ENCODE measurements at regions not wholly inside any gene's neighbourhood (a gene's known extent, or its start where the extent isn't known, plus 50 kb on each side); places are given as distances from the start of the nearest gene placed in this dataset.
A peak's percentile ranks its signal among the peaks of the same experiment; 100 is the strongest.
"Not testable (repeated sequence)": the region's sequence is repeated elsewhere in the genome, so short reads cannot be mapped to it uniquely, and the experiment has no call there.

DNA sequence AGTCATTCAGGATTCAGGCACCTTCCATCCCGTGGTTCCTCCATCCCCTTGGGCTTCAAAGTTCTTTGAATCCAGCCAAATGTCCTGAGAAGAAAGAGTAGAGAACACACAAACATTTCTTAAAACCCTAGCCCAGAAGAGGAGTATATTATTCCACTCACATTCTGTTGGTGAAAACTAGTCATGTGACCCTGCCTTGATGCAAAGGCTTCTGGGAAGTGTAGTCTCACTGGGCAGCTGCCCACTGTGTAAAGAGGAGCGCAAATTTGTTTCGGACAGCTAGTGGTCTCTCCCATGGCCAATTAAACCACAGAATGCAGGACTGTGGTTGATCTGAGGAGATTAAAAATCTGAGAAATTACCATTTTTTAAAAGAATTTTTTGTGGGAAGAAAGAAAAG is 304.4 kb downstream of the SUCLA2 start:
- DNase-seq (ENCODE audit: low spot score) = no peak

DNA sequence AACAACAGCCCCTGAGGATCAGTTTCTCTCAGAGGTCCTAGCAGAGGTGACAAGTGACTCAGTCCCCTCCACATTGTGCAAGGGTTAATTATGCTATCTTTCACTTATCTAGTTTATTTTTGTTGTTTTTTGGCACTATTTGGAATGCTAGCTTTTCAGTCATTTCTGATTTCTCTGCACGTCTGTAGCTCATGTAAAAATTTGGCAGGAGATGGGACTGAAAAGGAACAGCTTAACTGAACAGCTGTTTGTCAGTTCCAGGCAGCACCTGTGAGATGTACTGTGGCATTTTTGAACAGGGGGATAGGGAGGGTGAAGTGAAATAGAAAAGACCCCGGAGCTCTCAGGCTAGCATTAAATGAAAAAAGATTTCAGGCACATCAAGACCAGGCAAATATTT is 313.5 kb downstream of the SUCLA2 start:
- DNase-seq (ENCODE audit: low spot score) = no peak

DNA sequence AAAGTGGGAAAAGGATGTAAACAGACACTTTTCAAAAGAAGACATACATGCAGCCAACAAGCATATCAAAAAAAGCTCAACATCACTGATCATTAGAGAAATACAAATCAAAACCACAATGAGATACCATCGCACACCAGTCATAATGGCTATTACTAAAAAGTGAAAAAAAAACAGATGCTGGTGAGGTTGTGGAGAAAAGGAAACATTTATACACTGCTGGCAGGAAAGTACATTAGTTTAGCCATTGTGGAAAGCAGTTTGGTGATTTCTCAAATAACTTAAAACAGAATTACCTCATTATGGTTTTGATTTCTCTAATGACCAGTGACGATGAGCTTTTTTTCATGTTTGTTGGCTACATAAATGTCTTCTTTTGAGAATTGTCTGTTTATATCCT is 315.9 kb downstream of the SUCLA2 start:
- not testable (repeated sequence) for DNase-seq (ENCODE audit: low spot score)

DNA sequence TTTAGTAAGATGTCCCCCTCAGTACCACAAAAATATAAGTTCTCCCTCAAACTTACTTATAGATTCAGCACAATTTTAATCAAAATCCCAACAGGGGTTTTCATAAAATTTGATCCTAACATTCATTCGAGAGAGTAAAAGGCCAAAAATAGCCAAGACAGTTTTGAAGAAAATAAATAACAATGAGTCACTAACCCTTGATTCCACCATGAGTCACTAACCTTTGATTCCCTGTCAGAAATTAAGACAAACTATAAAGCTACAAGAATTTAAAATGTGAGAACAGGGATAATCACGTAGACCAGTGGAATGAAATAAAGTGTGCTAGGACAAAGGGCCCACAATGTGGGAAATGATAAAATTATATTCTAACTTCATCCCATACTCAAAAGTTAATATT is 320.3 kb downstream of the SUCLA2 start:
- peak; percentile 42 for DNase-seq (ENCODE audit: low spot score)

DNA sequence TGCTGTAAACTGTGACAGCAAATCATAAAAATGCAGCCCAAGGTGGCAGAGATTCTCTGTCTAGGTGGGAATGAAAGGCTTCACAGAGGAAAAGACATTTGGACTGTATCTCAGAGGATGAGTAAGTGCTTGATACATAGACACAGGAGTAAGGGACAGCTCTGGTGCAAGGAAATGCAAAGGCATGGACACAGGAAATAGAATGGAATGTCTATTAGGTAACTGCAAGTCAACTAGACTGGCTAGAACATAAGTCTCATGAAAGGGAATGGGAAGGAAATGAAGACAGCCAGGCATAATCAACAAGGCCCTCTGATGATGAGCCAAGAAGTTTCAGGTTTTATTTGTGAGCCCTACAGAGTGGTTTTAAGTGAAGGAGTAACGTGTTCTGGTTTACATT is 321.7 kb downstream of the SUCLA2 start:
- no peak for DNase-seq (ENCODE audit: low spot score)

DNA sequence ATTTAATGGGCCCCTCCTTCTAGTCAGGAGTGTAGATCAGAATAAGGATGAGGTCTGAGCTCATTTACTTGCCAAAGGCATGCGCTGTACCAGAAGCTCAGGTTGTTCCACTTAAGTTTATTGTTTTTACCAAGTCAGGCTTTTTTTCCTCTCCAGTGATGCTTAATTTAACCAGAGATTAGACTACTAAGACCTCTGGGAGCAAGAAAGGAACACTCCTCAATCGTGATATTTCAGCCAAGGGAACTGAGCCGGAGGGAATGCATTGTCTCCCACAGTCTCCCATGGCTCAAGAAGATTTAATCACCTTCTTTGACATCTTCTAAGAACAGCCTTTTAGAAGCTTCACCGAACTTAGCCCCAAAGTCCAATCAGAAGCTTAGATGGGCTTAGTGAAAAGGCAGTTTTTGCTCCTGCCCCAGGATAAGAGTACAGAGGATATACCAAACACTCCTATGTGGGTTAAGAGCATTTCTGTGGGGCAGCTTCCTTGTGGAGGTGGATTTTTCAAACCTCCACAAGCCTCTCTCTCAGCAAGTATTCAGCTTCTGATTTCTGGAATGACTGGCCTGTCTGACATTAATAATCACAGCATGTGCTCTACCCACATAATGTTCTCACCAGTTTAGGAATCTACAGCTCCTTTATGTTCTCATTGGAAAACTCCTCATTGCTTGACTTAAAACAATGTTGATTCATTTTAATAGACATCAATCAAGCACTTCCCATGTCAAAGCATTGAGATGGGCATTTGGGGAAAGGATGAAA is 322.7 kb downstream of the SUCLA2 start:
- DNase-seq (ENCODE audit: low spot score) = no peak

DNA sequence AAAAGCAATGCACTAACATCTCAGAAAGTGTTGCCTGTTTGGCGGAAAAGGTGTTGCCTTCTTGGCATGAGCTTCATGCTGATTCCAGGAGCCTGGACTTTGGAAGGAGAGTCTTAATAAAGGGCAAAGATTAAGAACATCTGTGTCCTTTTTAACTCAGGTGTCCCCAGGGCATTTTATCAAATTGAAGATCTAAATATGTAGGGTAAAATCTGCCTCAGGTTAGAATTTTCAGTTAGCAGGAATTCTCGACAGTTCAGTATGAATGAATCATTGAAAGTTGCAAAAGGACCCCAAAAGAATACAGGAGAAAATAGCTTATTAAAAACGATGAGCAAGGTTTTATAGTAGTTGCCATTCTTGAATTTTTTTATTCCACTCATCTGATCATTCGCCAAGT is 325.2 kb downstream of the SUCLA2 start:
- DNase-seq (ENCODE audit: low spot score) = no peak

DNA sequence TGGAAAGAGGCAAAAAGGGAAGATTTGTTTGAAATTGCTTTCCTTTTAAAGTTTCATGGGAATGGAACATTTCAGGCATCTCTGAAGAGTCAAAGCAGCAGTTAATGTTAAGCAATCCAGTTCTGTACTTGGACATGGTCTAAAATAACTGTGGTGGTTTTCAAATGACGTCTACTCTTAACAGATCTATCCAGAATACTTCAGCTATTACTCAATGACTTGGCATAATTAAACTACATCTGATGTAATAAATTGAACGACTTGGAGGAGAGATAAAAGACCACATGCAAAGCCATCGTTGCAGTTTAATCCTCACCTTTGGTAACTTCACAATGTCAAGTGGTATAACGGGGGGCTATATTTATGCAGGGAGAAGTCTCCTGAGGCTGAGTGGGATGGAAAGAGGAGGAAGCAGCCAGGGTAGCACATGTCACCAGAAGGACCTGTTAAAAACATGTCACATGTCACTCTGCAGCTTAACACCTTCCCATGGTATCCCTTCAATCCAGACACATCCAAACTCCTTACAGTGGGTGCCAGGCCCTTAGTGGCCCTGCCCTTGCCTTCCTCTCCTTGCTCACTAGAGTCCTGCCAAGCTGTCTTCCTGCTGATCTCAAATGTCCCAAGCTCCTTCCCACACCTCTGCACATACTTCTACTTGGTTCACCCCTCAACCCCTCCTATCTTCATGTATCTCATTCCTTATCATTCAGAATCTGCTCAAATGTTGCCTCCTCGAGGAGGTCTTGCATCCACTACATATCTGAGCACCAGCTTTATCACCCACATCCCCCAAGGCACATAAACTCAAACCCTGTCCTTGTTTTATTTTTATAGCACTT is 327.8 kb downstream of the SUCLA2 start:
- no peak for DNase-seq (ENCODE audit: low spot score)

DNA sequence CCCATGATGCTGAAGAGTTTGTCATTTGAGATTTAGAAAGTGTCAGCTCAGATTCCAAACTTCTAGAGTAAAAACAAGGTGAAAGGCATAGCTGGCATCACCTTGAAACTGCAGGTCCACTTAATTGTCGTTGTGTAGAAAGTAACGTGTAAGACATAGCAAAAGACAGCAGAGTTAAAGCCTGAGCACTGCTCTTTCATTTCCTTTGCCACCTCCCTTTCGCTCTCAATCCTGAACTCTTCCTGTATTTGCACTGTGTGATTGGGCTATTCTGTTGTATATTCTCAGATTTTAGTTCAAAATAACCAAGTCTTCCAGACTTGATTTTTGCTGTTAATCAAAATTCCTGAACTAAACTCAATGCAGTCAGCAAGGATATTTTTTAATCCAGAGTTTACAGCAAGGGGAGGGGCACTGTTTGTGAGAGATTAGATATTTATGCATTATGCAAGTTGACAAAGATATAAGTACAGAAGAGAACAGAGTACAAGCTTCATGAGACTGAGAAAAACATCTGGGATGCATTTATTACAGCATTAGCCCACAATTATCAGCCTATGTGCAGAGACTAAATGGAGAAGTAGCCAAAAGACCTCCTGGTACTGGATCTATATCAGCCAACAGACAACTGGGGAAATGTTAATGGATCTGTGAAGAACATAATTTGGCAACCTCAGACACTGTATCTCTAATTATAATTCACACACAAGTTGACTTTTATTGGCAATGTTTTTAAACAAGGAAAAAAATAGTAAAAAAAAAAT is 328.6 kb downstream of the SUCLA2 start:
- DNase-seq (ENCODE audit: low spot score) = no peak

DNA sequence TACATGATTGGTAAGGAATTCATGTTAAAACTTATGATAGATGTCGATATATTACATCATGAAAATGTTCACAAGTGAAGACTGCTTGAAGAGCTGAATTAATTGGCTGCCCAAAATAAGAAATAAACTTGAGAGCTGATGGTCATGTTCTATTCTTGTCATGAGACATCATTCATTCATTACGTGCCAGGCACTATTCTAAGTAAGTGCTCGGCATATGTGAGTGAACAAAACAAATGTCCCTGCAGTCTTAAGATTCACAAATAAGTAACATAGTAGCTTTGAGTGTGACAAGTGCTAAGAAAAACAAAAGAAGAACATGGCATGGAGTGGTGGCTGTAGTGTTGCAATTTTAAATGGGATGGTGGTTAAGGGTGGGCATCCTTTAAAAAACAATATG is 329.3 kb downstream of the SUCLA2 start:
- no peak for DNase-seq (ENCODE audit: low spot score)

DNA sequence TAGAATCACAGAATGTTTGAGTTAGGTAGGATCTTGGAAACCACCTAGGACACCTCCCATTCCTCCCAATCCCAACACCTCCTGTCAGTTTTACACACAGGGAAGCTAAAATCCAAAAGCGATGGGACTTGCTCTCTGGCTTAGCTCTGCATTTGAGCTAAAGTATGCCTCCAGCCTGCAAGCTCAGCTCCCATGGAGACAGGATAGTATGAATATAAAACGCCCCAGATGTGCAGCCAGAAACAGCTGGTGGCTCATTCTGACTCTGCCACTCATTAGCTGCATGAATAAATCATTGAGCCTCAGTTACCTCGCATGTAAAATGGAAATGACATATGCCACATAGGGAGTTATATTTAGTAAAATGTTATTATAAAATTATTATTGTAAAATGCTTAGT is 336.0 kb downstream of the SUCLA2 start:
- DNase-seq (ENCODE audit: low spot score) = no peak

DNA sequence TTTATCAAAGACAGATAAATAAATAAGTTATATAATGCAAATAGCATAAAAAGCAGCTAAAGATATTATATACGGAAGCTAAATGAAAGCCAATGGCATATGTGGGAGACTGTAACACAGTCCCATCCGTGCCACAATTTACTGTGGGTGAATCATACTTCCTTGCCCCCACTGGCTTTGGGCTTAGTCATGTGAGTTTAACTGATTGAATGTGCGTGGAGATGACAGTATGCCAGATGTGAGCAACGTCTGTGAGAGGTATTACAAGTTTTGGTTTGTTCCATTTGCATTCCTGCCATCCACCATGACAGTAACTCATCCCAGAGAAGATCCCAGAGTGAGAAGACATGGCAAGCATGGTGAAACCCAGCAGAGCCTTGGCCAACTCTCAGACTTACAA is 340.0 kb downstream of the SUCLA2 start:
- no peak for DNase-seq (ENCODE audit: low spot score)

DNA sequence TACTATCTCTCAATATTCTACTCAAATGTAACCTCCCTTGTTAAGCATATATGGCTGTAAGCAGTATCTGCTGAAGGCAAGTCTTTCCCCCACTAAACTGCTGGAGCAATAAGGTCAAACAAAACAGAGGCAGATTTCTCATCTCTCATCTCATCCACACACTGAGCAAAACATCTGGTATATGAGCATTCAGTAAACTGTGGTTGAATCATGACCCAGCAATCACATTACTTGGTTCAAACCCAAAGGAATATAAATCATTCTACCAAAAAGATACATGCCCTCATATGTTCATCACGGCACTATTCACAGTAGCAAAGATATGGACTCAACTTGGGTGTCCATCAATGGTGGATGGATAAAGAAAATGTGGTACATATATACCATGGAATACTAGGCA is 344.4 kb downstream of the SUCLA2 start:
- no peak for DNase-seq (ENCODE audit: low spot score)

DNA sequence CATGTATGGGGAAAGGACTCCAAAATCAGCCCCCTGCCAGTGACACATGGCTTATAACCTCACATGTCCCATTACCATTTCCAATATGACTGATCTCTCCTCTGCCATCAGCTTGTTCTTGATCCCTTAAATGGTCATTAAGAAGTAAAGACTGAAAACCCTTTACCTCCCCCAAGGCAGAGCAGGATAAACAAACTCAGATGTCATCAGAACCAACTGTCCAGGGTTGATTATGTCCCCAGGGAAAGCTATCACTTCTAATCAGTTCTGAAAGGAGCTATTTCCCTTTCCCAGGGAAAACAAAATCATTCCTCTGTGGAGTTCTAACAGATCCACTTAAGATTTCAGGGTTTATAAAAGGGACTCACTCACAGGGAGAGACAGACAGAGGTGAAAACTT is 350.9 kb downstream of the SUCLA2 start:
- no peak for DNase-seq (ENCODE audit: low spot score)

DNA sequence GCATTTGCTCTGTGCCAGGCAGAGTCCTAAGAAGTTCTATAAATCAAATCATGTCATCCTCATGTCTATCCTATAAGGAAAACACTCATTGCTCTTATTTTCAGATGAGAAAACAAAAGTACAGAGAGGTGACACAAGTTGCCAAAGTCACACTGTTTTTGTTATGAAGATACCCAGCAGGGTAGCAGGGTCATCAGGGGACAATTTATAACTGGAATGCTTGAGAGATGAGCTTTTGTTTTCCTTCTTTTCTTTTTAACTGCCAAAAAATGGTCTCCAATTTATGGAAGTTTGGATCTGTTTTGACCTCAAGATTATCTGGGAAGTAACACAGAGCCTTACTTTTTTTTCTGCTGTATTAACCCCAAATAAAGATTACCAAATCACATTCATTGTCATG is 354.1 kb downstream of the SUCLA2 start:
- no peak for DNase-seq (ENCODE audit: low spot score)

DNA sequence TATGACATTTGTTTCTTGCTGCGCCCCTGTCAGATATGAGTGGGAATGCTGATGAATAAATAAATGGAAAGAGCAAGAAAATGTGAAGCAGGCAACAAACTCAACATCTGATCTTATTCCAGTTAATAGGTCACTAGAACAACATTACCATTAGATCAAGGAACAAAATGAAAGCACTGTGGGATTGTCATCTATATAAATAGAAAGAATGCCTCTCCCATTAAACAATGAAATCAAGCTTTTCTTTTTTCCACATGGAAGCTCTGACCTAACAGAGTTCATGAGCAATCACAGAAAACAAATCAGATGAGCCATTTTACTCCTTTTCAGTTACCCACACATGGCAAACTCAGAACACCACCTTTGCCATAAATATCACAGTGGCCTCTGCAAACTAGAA is 354.8 kb downstream of the SUCLA2 start:
- DNase-seq (ENCODE audit: low spot score) = no peak

DNA sequence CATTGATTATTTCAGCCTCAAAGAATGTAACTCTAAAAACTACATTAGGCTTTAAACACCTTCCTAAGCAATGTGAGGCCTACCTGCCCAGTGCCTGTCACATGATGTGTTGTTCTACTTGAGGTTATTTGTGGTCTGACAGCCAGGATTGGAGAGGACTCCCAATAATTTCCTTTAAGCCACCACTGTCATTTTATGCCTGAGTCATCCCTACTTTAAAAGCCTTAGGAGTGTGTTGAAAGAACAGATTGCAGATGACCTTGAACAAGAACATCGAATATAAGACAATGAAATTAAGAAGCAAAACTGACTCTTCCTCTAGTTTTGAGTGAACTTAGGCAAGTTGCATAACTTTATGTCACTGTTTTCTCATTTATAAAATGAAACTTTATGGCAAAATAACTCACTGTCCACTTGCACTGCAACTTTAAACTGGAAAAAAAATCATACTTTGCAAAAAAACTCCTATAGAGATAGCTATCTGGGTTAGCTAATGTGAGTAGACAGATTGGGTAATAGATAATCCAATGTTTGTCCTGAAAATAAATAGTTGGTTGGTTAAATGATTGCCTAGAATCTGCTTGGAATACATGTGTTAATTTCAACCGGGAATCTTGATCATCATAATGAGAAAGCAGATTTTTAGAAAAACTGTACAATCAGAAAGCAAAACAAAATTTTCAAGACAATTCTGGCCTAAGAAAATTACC is 361.2 kb downstream of the SUCLA2 start:
- DNase-seq (ENCODE audit: low spot score) = no peak

DNA sequence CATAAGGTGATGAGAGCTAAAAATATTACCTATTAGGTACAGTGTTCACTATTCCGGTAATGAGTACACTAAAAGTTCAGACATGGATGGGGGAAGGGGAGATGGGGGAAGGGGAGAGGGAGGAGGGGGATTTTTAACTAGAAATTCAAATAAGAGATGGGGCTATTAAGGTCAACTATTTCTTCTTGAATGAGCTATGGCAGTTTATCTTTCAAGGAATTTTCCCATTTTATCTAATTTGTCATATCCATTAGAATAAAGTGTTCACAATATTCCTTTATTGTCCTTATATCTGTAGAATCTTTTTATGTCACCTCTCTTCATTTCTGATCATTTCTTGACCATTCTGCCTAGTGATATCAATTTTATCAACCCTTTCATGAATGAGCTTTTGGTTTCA is 362.4 kb downstream of the SUCLA2 start:
- no peak for DNase-seq (ENCODE audit: low spot score)

DNA sequence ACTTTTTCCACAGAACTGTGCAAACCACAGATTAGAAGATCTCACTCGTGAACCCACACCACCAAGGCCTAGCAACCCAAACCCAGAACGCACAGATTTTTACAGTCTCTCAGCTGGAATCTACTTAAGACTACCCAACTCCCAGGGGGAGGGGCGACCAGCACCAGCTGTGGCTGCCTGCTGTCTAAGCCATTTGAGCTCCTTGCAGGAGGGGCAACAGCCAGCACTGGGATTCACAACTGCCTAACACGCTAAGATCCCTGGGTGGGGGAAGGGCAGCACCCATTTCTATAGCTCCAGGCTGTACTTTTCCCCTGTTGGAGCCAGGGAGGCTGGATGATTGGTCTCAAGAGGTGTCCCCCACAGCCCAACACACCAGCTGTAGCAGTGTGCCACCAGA is 368.8 kb downstream of the SUCLA2 start:
- no peak for DNase-seq (ENCODE audit: low spot score)

DNA sequence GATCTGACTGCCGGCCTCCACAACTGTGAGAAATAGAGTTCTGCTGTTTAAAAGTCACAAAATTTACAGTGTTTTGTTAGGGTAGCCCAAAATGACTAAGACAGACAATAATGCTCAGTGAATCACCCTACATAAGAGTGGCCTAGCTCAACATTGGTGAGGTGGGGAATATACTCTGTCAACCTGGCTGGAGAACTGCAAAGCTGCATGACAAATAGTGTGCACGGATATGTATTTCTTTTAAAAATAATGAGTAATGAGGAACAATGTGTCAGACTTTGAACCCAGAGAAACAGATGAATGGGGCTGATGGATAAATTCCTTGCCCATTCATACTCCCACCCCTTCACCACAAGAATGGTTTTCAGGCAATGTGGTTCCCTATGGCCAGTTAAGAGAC is 372.4 kb downstream of the SUCLA2 start:
- DNase-seq (ENCODE audit: low spot score) = no peak

DNA sequence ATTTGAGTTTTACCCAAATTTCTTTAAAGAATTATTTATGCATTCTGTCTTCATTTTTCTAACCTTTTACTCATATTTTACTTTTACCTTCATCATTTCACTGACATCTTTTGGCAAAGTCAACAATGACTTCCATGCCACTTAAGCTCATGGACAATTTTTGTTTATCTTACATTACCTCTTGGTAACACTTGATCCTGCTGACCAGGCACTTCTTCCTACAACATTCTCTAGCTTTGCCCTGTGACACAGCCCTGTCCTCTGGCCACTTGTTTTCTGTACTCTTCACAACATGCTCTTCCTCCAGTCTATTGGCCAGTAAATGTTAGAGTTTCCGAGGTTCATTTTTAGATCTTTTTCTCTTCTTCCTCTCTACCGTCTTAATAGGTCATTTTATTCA is 377.2 kb downstream of the SUCLA2 start:
- DNase-seq (ENCODE audit: low spot score) = no peak

DNA sequence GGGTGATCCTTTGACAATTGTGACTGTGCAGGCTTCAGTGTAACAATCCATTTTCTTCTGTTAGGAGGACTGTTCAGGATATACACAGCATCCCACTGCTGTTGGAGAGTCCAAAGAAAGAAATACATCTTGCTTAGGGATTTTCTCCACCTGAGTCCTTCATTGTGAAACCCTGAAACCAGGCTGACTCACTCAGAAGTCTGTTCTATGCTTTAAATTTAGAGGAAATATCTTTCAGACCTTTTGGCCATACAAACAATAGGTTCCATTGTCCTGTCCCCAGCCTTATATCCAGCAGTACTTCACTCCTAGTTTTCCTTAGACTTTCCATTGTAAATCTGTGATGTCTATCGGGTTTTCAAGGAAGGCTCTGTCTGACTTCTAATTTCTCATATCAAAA is 379.1 kb downstream of the SUCLA2 start:
- peak; percentile 35 for DNase-seq (ENCODE audit: low spot score)
